HG03378 (cell line): ENCODE measurements at regions not wholly inside any gene's neighbourhood (a gene's known extent, or its start where the extent isn't known, plus 50 kb on each side); places are given as distances from the start of the nearest gene placed in this dataset.
"Not testable (repeated sequence)": the region's sequence is repeated elsewhere in the genome, so short reads cannot be mapped to it uniquely, and the experiment has no call there.

Experiments
- ATAC-seq: cut with Tn5 transposase; IDR thresholded peaks from one replicate; pipeline ENCODE4 v1.9.1; 2021; ENCODE audit warnings: mild to moderate bottlenecking, moderate library complexity; ENCODE audit not compliant: unreplicated experiment

- ATAC-seq: not testable (repeated sequence)
Measured at GRCh38 chr6:66258731-66259487, 551.9 kb upstream of the EYS start.

GRCh38 chr6:66245231-66245630 is 538.2 kb upstream of the EYS start:
- no peak for ATAC-seq

GRCh38 chr6:66238851-66239250 is 531.8 kb upstream of the EYS start:
- no peak for ATAC-seq

- no peak for ATAC-seq
Measured at GRCh38 chr6:66232890-66233289, 525.9 kb upstream of the EYS start.

- no peak for ATAC-seq
Measured at GRCh38 chr6:66230591-66230990, 523.6 kb upstream of the EYS start.

GRCh38 chr6:66226109-66226508 is 519.1 kb upstream of the EYS start:
- ATAC-seq: no peak

GRCh38 chr6:66210964-66211363 is 503.9 kb upstream of the EYS start:
- no peak for ATAC-seq

- no peak for ATAC-seq
Measured at GRCh38 chr6:66200390-66200789, 493.4 kb upstream of the EYS start.

GRCh38 chr6:66199171-66199570 is 492.1 kb upstream of the EYS start:
- ATAC-seq: no peak

GRCh38 chr6:66198062-66198624 is 491.1 kb upstream of the EYS start:
- no peak for ATAC-seq

- no peak for ATAC-seq
Measured at GRCh38 chr6:66190858-66191257, 483.8 kb upstream of the EYS start.

GRCh38 chr6:66189915-66190314 is 482.9 kb upstream of the EYS start:
- ATAC-seq: no peak

- ATAC-seq: no peak
Measured at GRCh38 chr6:66186756-66187155, 479.7 kb upstream of the EYS start.

GRCh38 chr6:66184091-66184490 is 477.1 kb upstream of the EYS start:
- no peak for ATAC-seq

GRCh38 chr6:66179361-66179760 is 472.3 kb upstream of the EYS start:
- no peak for ATAC-seq

- no peak for ATAC-seq
Measured at GRCh38 chr6:66173587-66173986, 466.6 kb upstream of the EYS start.

- not testable (repeated sequence) for ATAC-seq
Measured at GRCh38 chr6:66166713-66167112, 459.7 kb upstream of the EYS start.

GRCh38 chr6:66161546-66162108 is 454.6 kb upstream of the EYS start:
- no peak for ATAC-seq

- no peak for ATAC-seq
Measured at GRCh38 chr6:66159937-66160336, 452.9 kb upstream of the EYS start.

- ATAC-seq: no peak
Measured at GRCh38 chr6:66153247-66153646, 446.2 kb upstream of the EYS start.

GRCh38 chr6:66149132-66149531 is 442.1 kb upstream of the EYS start:
- no peak for ATAC-seq

GRCh38 chr6:66145867-66146266 is 438.8 kb upstream of the EYS start:
- no peak for ATAC-seq
